MCF 10A (cell line): ENCODE measurements at regions not wholly inside any gene's neighbourhood (a gene's known extent, or its start where the extent isn't known, plus 50 kb on each side); places are given as distances from the start of the nearest gene placed in this dataset.

Experiments
- BruUV-seq: library from RNA; stranded (reverse); fragments of 400-500 nt; replicated peaks from 2 replicates; lab custom pipeline; 2021; lab: Mats Ljungman, UMichigan
- CTCF ChIA-PET: fragments of 300-600 bp; sonication (Branson Sonifier 250); formaldehyde crosslinking; extraction: SDS; loops from one replicate; lab custom pipeline; 2021; ENCODE audit warnings: antibody characterized with exemption, inconsistent platforms; lab: Yijun Ruan, JAX
- POLR2A ChIA-PET: fragments of 300-600, 350-650 bp; sonication (Branson Sonifier 250); formaldehyde crosslinking; extraction: SDS; loops from one replicate; lab custom pipeline; 2020; ENCODE audit warnings: antibody characterized with exemption, inconsistent platforms; lab: Yijun Ruan, JAX
- DNase-seq: peaks from one replicate; pipeline ENCODE4 v3.0.0-alpha.2; 2018; ENCODE audit not compliant: unreplicated experiment
- H3K27ac Mint-ChIP-seq: one replicate; pipeline ENCODE4 v1.8.0; 2022; ENCODE audit warnings: mild to moderate bottlenecking, low read depth, mixed read lengths; ENCODE audit not compliant: unreplicated experiment
- H3K27me3 Mint-ChIP-seq: one replicate; pipeline ENCODE4 v1.8.0; 2022; ENCODE audit warnings: mixed read lengths; ENCODE audit not compliant: insufficient read depth, unreplicated experiment
- H3K36me3 Mint-ChIP-seq: one replicate; pipeline ENCODE4 v1.8.0; 2022; ENCODE audit warnings: mild to moderate bottlenecking, moderate library complexity, mixed read lengths; ENCODE audit not compliant: insufficient read depth, unreplicated experiment
- H3K4me1 Mint-ChIP-seq: one replicate; pipeline ENCODE4 v1.8.0; 2022; ENCODE audit warnings: mixed read lengths; ENCODE audit not compliant: insufficient read depth, unreplicated experiment
- H3K4me3 Mint-ChIP-seq: one replicate; pipeline ENCODE4 v1.8.0; 2022; ENCODE audit warnings: mild to moderate bottlenecking, moderate library complexity, mixed read lengths; ENCODE audit not compliant: unreplicated experiment
- H3K9me3 Mint-ChIP-seq: one replicate; pipeline ENCODE4 v1.8.0; 2022; ENCODE audit warnings: mixed read lengths; ENCODE audit not compliant: unreplicated experiment
- CTCF ChIP-seq: fragments of 200-600 bp; IDR thresholded peaks from one replicate; pipeline ENCODE4 v1.8.0; 2022; ENCODE audit warnings: antibody characterized with exemption, mild to moderate bottlenecking; ENCODE audit not compliant: unreplicated experiment
- intact Hi-C: fragments of 100-400 bp; cut with micrococcal nuclease; formaldehyde crosslinking; loops from 2 replicates; pipeline ENCODE4 v1.14.1; 2022

GRCh38 chr16:65895906-65896305 is 470.6 kb upstream of the CDH5 start:
- Mint-ChIP-seq H3K27me3 (no peaks in the 10 kb centered on the region), H3K9me3 (peaks cover 20% of the 10 kb centered on the region), H3K27ac (no peak overlapping the region), H3K4me3 (no peak overlapping the region), H3K36me3 (no peaks in the 10 kb centered on the region), H3K4me1 (no peaks in the 10 kb centered on the region)
- intact Hi-C loops = no loop called here
- no peak for DNase-seq
- TF ChIP-seq CTCF = no peak
- ChIA-PET POLR2A (no interaction called here), CTCF (no interaction called here)
- no TSS peak for BruUV-seq

- POLR2A ChIA-PET = no interaction called here
- Mint-ChIP-seq H3K4me1 (no peaks in the 10 kb centered on the region), H3K36me3 (no peaks in the 10 kb centered on the region), H3K27ac (no peak overlapping the region), H3K27me3 (no peaks in the 10 kb centered on the region), H3K4me3 (no peak overlapping the region), H3K9me3 (peaks cover 20% of the 10 kb centered on the region)
- CTCF ChIA-PET = no interaction called here
- intact Hi-C loops = no loop called here
- no peak for DNase-seq
- no peak for TF ChIP-seq CTCF
- BruUV-seq = no TSS peak
Measured at GRCh38 chr16:65895486-65895885, 471.0 kb upstream of the CDH5 start.

- no peaks in the 10 kb centered on the region for H3K27me3 Mint-ChIP-seq
- peaks cover 11% of the 10 kb centered on the region for H3K9me3 Mint-ChIP-seq
- intact Hi-C loops = no loop called here
- H3K4me3 Mint-ChIP-seq = no peak overlapping the region
- H3K4me1 Mint-ChIP-seq = no peaks in the 10 kb centered on the region
- H3K27ac Mint-ChIP-seq = no peak overlapping the region
- H3K36me3 Mint-ChIP-seq = no peaks in the 10 kb centered on the region
- CTCF ChIA-PET = interaction anchor here (0.6 to 1.2 kb wide), 4 partner anchors 9 to 1728 kb away, joined by 3 read pairs; no protein-coding TSS in a partner anchor
- no peak for TF ChIP-seq CTCF
- no TSS peak for BruUV-seq
- POLR2A ChIA-PET = no interaction called here
- no peak for DNase-seq
Measured at GRCh38 chr16:65890203-65890602, 476.3 kb upstream of the CDH5 start.

- no peaks in the 10 kb centered on the region for H3K4me1 Mint-ChIP-seq
- ChIA-PET CTCF (interaction anchor here (0.6 to 1.2 kb wide), 4 partner anchors 35 to 1727 kb away, joined by 3 to 4 read pairs (median 3); no protein-coding TSS in a partner anchor), POLR2A (no interaction called here)
- H3K4me3 Mint-ChIP-seq = no peak overlapping the region
- H3K36me3 Mint-ChIP-seq = no peaks in the 10 kb centered on the region
- no peak for TF ChIP-seq CTCF
- intact Hi-C loops = no loop called here
- H3K27me3 Mint-ChIP-seq = no peaks in the 10 kb centered on the region
- peaks cover 14% of the 10 kb centered on the region for H3K9me3 Mint-ChIP-seq
- BruUV-seq = no TSS peak
- peak; percentile 11 for DNase-seq
- no peak overlapping the region for H3K27ac Mint-ChIP-seq
Measured at GRCh38 chr16:65889533-65889966, 476.9 kb upstream of the CDH5 start.
